CD8-positive, alpha-beta memory T cell (primary cell): ENCODE measurements at regions not wholly inside any gene's neighbourhood (a gene's known extent, or its start where the extent isn't known, plus 50 kb on each side); places are given as distances from the start of the nearest gene placed in this dataset.

Experiments
- CTCF ChIA-PET: fragments of 350-600 bp; sonication (Branson Sonifier 250); formaldehyde crosslinking; loops from one replicate; lab custom pipeline; 2021; ENCODE audit warnings: antibody characterized with exemption; lab: Charles Lee
- POLR2A ChIA-PET: fragments of 350-600 bp; sonication (Branson Sonifier 250); formaldehyde crosslinking; loops from one replicate; lab custom pipeline; 2021; ENCODE audit warnings: antibody characterized with exemption; lab: Charles Lee
- DNase-seq, 5 donors: peaks; one replicate each; pipeline versions ENCODE4 v3.0.0 to v3.0.0-alpha.2; 2020 to 2022; ENCODE audit warnings: mixed read lengths in 1 of 5
- H3K27ac ChIP-seq: one replicate; pipeline ENCODE4 v1.7.0; 2013; ENCODE audit warnings: low read depth, mild to moderate bottlenecking, low read length, moderate library complexity
- H3K27me3 ChIP-seq: 2 replicates; pipeline ENCODE4 v1.7.0; 2013; ENCODE audit warnings: low read length, mild to moderate bottlenecking; ENCODE audit not compliant: insufficient read depth, poor library complexity, severe bottlenecking
- H3K36me3 ChIP-seq: 2 replicates; pipeline ENCODE4 v1.7.0; 2013; ENCODE audit warnings: mild to moderate bottlenecking, low read length, moderate library complexity; ENCODE audit not compliant: insufficient read depth
- H3K4me1 ChIP-seq: 2 replicates; pipeline ENCODE4 v1.7.0; 2013; ENCODE audit warnings: mild to moderate bottlenecking, low read length, moderate library complexity; ENCODE audit not compliant: insufficient read depth
- H3K4me3 ChIP-seq: 2 replicates; pipeline ENCODE4 v1.7.0; 2013; ENCODE audit warnings: mild to moderate bottlenecking, low read length
- H3K9me3 ChIP-seq: 2 replicates; pipeline ENCODE4 v1.7.0; 2013; ENCODE audit warnings: mild to moderate bottlenecking, low read length
- H3K27ac Mint-ChIP-seq, 8 donors: one replicate each; pipeline ENCODE4 v1.8.0; 2020 to 2021; ENCODE audit warnings: mixed read lengths in 8 of 8, mild to moderate bottlenecking in 6 of 8, inconsistent platforms in 3 of 8, moderate library complexity in 3 of 8
- H3K27me3 Mint-ChIP-seq, 2 donors: one replicate each; pipeline ENCODE4 v1.8.0; 2020 to 2021; ENCODE audit warnings: mixed read lengths in 2 of 2, mild to moderate bottlenecking in 1 of 2, moderate library complexity in 1 of 2
- H3K36me3 Mint-ChIP-seq, 3 donors: one replicate each; pipeline ENCODE4 v1.8.0; 2020 to 2021; ENCODE audit warnings: mixed read lengths in 3 of 3, inconsistent platforms in 1 of 3, mild to moderate bottlenecking in 1 of 3
- H3K4me1 Mint-ChIP-seq, 3 donors: one replicate each; pipeline ENCODE4 v1.8.0; 2020 to 2021; ENCODE audit warnings: mixed read lengths in 3 of 3, inconsistent platforms in 1 of 3, mild to moderate bottlenecking in 1 of 3
- H3K4me3 Mint-ChIP-seq, 7 donors: one replicate each; pipeline ENCODE4 v1.8.0; 2020 to 2021; ENCODE audit warnings: mixed read lengths in 7 of 7, mild to moderate bottlenecking in 6 of 7, moderate library complexity in 4 of 7, inconsistent platforms in 2 of 7
- H3K9me3 Mint-ChIP-seq, 5 donors: one replicate each; pipeline ENCODE4 v1.8.0; 2020 to 2022; ENCODE audit warnings: mixed read lengths in 5 of 5, mild to moderate bottlenecking in 3 of 5, moderate library complexity in 2 of 5, inconsistent platforms in 1 of 5

DNA sequence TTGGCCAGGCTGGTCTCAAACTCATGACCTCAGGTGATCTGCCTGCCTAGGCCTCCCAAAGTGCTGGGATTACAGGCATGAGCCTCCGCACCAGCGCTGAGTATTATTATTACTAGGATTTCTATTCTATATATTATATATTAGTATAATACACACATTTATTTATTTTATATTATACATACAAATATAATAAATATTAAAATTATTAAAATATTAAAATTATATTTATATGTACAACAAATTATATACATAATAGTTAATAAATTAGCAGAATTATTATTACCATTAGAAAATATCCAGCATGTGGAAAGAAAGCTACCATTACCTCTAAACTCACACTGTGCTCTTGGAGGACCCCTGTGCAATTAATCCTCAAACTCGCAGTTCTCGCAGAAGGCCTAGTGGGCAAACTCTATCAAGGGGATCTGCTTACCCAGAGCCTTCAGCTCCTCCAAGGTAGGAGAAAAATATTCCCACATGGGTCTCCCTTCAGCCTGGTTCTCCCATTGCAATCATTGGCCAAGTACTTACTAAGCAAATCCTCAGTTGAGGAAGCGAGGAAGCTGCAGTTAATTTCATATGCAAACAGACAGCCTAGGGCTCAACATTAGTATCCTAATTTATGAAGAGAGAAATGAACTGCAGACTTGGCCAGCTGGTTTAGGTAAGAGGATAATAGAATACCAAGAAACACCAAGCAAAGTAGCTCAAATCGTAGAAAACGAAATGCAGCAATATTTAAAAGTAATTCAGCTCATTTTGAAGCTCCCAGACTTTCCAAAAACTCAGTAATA lies 241.4 kb upstream of the IRX5 start:
- no peaks in the 10 kb centered on the region for H3K36me3 ChIP-seq
- H3K9me3 Mint-ChIP-seq = peaks cover 0 to 3% (median under 1%) of the 10 kb centered on the region in 5 donors
- peaks cover 0 to 14% of the 10 kb centered on the region in 2 donors for H3K27me3 Mint-ChIP-seq
- POLR2A ChIA-PET = no interaction called here
- no peak overlapping the region for H3K4me3 ChIP-seq
- H3K4me1 ChIP-seq = no peaks in the 10 kb centered on the region
- no peaks in the 10 kb centered on the region for H3K4me1 Mint-ChIP-seq
- no peaks in the 10 kb centered on the region for H3K27me3 ChIP-seq
- H3K27ac ChIP-seq = no peak overlapping the region
- H3K36me3 Mint-ChIP-seq = no peaks in the 10 kb centered on the region
- H3K4me3 Mint-ChIP-seq = no peak overlapping the region
- H3K9me3 ChIP-seq = no peaks in the 10 kb centered on the region
- CTCF ChIA-PET = no interaction called here
- DNase-seq = no peak
- no peak overlapping the region for H3K27ac Mint-ChIP-seq

DNA sequence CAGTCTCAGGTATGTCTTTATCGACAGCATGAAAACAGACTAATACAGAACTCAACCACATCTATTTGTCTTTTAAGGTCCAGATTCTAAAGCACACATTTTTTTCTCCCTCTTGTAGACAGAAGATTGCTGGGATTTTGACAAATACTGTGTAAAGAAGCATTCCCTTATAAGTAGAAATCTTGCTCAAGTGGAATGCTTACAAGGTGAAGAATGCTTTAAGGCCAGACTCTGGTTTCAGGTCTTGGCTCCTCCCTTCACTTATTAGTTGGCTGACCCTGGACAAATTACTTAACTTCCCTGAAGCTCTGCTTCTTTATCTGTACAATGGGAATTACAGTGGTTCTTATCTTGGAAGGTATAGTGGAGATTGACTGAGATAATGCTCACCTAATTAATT lies 242.3 kb upstream of the IRX5 start:
- Mint-ChIP-seq H3K27me3 (peaks cover 0 to 14% of the 10 kb centered on the region in 2 donors), H3K4me3 (no peak overlapping the region), H3K36me3 (no peaks in the 10 kb centered on the region), H3K9me3 (peaks cover 0 to 3% (median 1%) of the 10 kb centered on the region in 5 donors), H3K4me1 (no peaks in the 10 kb centered on the region), H3K27ac (no peak overlapping the region)
- DNase-seq = no peak
- Histone ChIP-seq H3K27ac (no peak overlapping the region), H3K27me3 (no peaks in the 10 kb centered on the region), H3K4me1 (no peaks in the 10 kb centered on the region), H3K4me3 (no peak overlapping the region), H3K9me3 (no peaks in the 10 kb centered on the region), H3K36me3 (no peaks in the 10 kb centered on the region)
- ChIA-PET POLR2A (no interaction called here), CTCF (no interaction called here)

DNA sequence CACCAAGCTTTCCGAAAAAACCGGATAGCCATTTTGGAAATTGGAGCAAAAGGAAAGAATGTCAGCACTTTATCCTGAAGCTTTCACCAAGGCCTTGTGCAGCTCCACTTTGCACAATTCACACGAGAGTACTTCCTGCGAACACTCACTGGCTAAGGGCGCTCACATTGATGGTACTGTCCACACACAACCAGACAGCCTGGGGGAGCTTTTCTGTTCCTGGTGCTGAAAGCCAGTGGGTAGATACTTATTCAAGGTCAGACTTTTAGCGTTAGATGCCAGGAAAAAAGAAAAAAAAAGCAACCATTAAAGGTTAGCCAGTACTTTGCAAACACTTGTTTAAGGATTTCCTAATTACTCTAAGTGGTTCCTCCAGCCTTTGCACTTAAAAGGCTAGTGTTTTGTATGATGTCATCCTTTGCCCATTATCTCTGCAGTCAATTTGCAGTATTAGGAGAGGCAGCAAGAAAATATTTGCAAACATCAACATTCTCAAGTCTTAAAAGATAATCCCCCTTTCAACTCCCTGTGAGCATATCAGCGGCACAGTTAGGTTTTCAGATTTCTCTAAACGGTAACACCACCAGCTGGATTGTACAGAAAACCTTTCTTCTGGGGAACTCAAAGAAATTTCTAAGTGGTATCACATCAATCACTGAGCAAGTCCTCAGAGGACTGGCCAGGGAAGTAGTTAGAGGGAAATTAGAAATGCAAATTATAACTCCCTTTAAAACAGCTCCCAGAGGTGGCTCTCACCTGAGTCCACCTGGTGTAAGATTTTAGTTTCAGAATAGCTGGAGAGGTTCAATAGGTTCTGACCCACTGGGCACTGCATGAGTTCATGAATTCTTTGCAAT lies 243.4 kb upstream of the IRX5 start:
- DNase-seq = no peak
- H3K4me3 ChIP-seq = no peak overlapping the region
- H3K27me3 ChIP-seq = no peaks in the 10 kb centered on the region
- H3K9me3 ChIP-seq = no peaks in the 10 kb centered on the region
- Mint-ChIP-seq H3K27me3 (peaks cover 0 to 9% of the 10 kb centered on the region in 2 donors), H3K4me3 (no peak overlapping the region), H3K27ac (no peak overlapping the region), H3K36me3 (no peaks in the 10 kb centered on the region), H3K9me3 (peaks cover 0 to 3% (median 1%) of the 10 kb centered on the region in 5 donors), H3K4me1 (no peaks in the 10 kb centered on the region)
- no peak overlapping the region for H3K27ac ChIP-seq
- ChIA-PET CTCF (no interaction called here), POLR2A (no interaction called here)
- H3K4me1 ChIP-seq = no peaks in the 10 kb centered on the region
- no peaks in the 10 kb centered on the region for H3K36me3 ChIP-seq

DNA sequence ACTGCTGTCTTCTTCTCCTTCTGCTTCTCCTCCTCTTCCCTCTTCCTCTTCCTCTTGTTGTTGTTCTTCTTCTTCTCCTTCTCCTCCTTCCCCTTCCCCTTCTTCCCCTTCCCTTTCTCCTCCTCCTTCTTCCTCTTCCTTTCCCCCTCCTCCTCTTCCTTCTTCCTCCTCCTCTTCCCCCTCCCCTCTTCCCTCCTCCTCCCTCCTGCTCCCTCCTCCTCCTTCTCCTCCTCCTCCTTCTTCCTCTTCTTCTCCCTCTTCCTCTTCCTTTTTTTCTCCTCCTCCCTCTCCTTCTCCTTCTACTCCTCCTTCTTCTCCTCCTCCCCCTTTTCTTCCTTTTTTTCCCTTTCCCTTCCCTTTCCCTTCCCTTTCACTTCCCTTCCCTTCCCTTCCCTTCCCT lies 245.0 kb upstream of the IRX5 start:
- no peaks in the 10 kb centered on the region for H3K27me3 ChIP-seq
- Mint-ChIP-seq H3K4me1 (no peaks in the 10 kb centered on the region), H3K36me3 (no peaks in the 10 kb centered on the region), H3K27ac (no peak overlapping the region), H3K4me3 (no peak overlapping the region), H3K27me3 (peaks cover 0 to 6% of the 10 kb centered on the region in 2 donors), H3K9me3 (peaks cover 0 to 3% (median 1%) of the 10 kb centered on the region in 5 donors)
- CTCF ChIA-PET = no interaction called here
- no peak for DNase-seq
- POLR2A ChIA-PET = no interaction called here
- H3K27ac ChIP-seq = no peak overlapping the region
- H3K36me3 ChIP-seq = no peaks in the 10 kb centered on the region
- H3K9me3 ChIP-seq = no peaks in the 10 kb centered on the region
- H3K4me1 ChIP-seq = no peaks in the 10 kb centered on the region
- no peak overlapping the region for H3K4me3 ChIP-seq

DNA sequence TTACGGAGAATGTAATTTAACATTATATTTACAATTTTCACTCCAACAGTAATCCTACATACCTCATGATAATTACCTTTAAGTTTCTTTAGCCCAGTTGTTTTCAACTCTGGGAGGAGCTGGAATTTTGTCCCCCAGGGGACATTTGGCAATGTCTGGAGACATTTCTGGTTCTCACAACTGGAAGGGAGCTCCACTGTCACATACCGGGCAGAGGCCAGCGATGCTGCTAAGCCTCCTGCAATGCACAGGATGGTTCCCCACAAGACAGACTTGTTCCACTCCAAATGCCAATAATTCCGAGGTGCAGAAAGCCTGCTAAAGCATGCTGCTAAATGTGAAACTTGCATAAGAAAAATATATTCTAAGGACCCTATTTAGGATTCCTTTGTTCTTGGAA lies 251.1 kb upstream of the IRX5 start:
- Histone ChIP-seq H3K27ac (no peak overlapping the region), H3K4me1 (no peaks in the 10 kb centered on the region), H3K27me3 (no peaks in the 10 kb centered on the region), H3K4me3 (no peak overlapping the region), H3K9me3 (no peaks in the 10 kb centered on the region), H3K36me3 (no peaks in the 10 kb centered on the region)
- Mint-ChIP-seq H3K4me3 (no peak overlapping the region), H3K9me3 (peaks cover 0 to 3% (median 0%) of the 10 kb centered on the region in 5 donors), H3K36me3 (no peaks in the 10 kb centered on the region), H3K4me1 (no peaks in the 10 kb centered on the region), H3K27ac (no peak overlapping the region), H3K27me3 (peaks cover 0 to 9% of the 10 kb centered on the region in 2 donors)
- POLR2A ChIA-PET = no interaction called here
- no peak for DNase-seq
- CTCF ChIA-PET = no interaction called here

DNA sequence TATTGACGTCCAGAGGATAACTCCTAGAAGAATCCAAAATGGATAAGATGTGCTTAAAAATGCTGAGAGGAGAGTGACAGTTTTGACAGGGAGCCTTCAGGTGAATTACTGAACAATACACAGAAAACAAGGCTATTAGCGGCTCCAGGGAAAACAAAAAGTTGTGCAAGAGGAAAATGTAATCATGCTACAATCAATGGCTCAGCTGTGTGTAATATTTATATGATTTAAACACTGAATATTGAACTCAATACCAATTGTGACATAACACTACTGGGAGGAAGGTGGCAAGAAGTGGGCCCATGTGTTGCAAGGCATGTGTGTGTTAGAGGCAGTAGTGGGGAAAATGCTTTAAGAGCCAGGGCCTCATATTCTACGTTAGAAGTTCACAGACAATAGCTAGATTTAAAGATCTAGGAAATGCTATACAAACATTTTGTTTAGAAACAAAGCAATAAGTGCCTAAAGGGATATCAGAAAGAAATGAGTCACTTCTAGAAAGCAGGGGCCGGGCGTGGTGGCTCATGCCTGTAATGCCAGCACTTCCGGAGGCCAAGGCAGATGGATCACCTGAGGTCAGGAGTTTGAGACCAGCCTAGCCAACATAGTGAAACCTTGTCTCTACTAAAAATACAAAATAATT lies 253.2 kb upstream of the IRX5 start:
- Mint-ChIP-seq H3K27ac (peak overlapping the region in 1 of 8 donors; percentile 10), H3K4me1 (no peaks in the 10 kb centered on the region), H3K4me3 (no peak overlapping the region), H3K27me3 (peaks cover 0 to 7% of the 10 kb centered on the region in 2 donors), H3K9me3 (peaks cover 0 to 2% (median 0%) of the 10 kb centered on the region in 5 donors), H3K36me3 (no peaks in the 10 kb centered on the region)
- H3K9me3 ChIP-seq = no peaks in the 10 kb centered on the region
- no peaks in the 10 kb centered on the region for H3K27me3 ChIP-seq
- no peak for DNase-seq
- H3K27ac ChIP-seq = no peak overlapping the region
- H3K4me1 ChIP-seq = no peaks in the 10 kb centered on the region
- no peak overlapping the region for H3K4me3 ChIP-seq
- no peaks in the 10 kb centered on the region for H3K36me3 ChIP-seq
- ChIA-PET CTCF (no interaction called here), POLR2A (no interaction called here)

DNA sequence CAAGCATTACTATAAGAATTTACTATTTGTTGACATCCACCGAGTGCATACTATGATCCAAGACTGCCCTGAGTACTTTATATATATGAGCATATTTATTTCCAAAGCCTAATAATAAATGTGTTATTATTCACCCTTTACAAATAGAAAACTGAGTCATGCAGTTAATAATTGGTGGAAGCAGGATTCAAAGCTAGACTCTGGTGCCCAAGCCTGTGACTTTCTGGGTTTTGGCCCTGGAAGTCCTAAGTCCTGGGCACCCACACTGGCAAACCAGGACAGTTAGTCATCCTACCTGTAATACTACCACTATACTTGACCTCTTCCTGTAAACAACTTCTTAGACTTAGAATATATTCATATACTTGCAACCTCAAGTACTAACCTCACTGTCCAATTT lies 257.4 kb upstream of the IRX5 start:
- H3K36me3 ChIP-seq = no peaks in the 10 kb centered on the region
- H3K9me3 ChIP-seq = no peaks in the 10 kb centered on the region
- H3K4me3 ChIP-seq = no peak overlapping the region
- Mint-ChIP-seq H3K27me3 (peaks cover 0 to 9% of the 10 kb centered on the region in 2 donors), H3K36me3 (no peaks in the 10 kb centered on the region), H3K4me1 (no peaks in the 10 kb centered on the region), H3K4me3 (no peak overlapping the region), H3K9me3 (peaks cover 0 to 2% (median 0%) of the 10 kb centered on the region in 5 donors), H3K27ac (no peak overlapping the region)
- DNase-seq = no peak
- ChIA-PET CTCF (no interaction called here), POLR2A (no interaction called here)
- no peak overlapping the region for H3K27ac ChIP-seq
- H3K27me3 ChIP-seq = no peaks in the 10 kb centered on the region
- H3K4me1 ChIP-seq = no peaks in the 10 kb centered on the region

DNA sequence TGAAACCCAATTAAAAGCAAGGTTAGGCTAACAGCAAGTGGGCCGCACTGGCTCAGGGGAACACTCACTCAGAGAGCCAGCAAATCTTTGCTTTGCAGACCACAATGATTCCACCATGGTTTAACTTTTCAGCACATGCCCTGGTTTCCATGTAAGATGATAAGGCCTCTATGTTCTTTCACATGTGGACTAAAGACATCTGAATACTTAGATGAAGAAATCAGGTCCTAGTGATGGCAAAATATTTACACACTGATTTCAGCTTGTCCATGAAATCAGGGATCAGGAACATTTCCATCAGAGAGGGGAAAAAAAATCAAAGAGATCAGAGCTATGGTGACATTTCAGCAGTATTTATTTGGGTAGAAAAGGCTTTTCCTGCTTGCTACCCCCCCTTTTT lies 258.2 kb upstream of the IRX5 start:
- Mint-ChIP-seq H3K4me1 (no peaks in the 10 kb centered on the region), H3K36me3 (no peaks in the 10 kb centered on the region), H3K9me3 (peaks cover 0 to 2% (median 0%) of the 10 kb centered on the region in 5 donors), H3K4me3 (no peak overlapping the region), H3K27me3 (peaks cover 0 to 9% of the 10 kb centered on the region in 2 donors), H3K27ac (no peak overlapping the region)
- Histone ChIP-seq H3K4me1 (no peaks in the 10 kb centered on the region), H3K4me3 (no peak overlapping the region), H3K36me3 (no peaks in the 10 kb centered on the region), H3K9me3 (no peaks in the 10 kb centered on the region), H3K27me3 (no peaks in the 10 kb centered on the region), H3K27ac (no peak overlapping the region)
- DNase-seq = no peak
- ChIA-PET POLR2A (no interaction called here), CTCF (no interaction called here)
